Inflammatory macrophage treated with lipopolysaccharide for 4 hours (primary cell): ENCODE measurements at regions not wholly inside any gene's neighbourhood (a gene's known extent, or its start where the extent isn't known, plus 50 kb on each side); places are given as distances from the start of the nearest gene placed in this dataset.

Source experiments
- DNase-seq: peaks from one replicate; pipeline ENCODE4 v3.0.0-alpha.2; 2020

- DNase-seq = no peak
These were observed 209.7 kb upstream of the KLF4 start for GRCh38 chr9:107699231-107699630.

GRCh38 chr9:107698779-107699178 is 209.2 kb upstream of the KLF4 start:
- DNase-seq = no peak

DNA sequence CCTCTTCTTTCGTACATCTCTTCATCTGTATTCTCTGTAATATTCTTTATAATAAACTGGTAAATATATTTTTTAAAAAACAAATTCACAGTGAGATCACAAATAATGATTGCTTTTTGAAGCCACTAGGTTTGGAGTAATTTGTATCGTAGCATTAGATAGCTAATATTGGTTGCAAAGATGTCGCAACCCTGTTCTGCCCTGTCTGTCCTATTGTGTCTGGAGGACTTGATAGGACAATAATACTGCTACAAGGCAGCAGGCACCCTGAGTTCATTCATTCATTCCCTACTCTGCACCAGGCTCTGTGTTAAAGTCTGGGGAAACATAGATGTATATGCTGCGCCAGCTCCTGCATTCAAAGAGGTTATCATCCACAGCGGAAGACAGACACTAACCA is 206.7 kb upstream of the KLF4 start:
- no peak for DNase-seq

DNA sequence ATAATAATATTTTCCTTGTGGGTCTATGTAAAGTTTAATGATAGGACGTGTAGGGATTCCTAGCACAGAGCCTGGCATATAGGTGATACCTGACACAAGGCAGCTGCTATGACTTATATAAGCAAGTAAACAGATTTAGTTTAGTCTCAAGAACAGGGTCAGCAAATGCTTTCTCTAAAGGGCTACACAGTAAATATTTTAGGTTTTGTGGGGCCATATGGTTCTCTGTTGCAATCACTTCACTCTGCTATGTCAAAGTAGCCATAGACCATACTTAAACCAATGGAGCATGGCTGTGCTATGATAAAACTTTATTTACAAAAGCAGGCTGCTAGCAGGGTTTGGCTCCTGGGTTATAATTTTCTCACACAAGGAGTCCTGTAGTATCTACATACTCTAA is 204.8 kb upstream of the KLF4 start:
- no peak for DNase-seq

DNA sequence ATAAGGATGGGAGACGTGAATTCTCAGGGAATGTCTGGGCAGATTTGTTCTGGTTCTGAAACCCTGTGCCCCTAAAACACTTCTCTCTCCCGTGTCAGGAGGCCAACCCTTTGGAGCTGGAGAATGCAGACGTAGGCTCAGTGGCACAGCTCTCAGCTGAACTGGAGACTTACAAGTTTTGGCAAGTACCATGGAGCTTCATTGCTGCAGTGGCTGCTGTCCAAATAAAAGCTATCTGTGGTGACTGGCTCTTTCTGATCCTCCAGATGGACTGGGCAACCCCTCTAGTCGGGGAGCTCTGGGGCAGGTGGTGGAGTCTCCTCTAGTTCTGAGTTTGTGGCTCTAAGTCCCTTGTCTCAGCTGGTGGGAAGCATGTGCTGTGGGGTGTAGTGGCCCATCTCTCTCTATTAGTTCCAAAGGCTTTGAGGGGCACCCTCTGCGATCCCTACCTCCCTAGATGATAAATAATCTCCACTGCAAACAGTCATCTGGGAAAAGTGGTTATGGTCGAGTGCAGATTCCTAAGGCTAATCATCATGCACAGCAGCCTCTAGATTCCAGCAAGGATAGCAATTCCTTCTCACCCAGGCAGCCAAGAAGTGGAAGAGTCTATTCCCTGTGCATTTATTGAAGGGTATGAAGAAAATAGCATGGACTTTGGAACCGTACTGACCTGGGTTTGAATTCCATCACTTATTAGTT is 204.2 kb upstream of the KLF4 start:
- no peak for DNase-seq

DNA sequence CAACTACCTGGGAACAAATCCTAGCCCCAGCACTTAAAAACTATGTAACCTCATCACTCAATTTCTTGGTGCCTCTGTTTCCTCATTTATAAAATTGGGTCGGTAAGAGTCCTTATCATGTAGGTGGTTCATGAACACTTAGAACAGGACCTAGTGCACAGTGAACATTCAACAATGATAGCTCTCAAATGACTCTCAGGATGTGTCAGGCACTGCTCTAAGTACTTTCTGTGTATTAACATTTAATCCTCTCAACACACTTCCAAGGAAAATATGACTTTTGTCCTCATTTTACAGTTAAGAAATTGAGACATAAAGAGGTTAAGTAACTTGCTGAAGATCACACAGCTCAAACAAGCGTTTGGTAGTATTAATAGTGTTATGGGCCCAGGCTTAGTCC is 202.1 kb upstream of the KLF4 start:
- DNase-seq = no peak

- no peak for DNase-seq
These were observed 200.5 kb upstream of the KLF4 start for GRCh38 chr9:107690021-107690420.

DNA sequence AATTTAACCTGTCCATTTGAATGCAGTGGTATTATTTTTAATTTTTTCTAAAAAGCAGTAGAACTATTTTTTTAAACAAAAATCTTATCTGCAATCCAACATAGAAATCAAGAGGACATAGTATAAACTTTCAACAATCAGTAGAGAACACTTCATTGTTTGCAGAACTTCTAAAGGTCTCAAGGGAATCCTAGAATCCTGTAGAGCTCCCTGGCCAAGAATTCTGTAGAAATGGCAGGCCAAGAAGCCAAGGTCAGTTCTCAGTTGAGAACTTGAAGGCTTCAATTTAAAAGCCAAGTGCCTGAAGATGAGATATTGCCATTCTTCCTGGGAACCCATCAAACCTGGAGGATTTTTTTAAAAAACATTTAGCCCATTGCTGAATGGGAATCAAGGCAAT is 199.2 kb upstream of the KLF4 start:
- DNase-seq = no peak

GRCh38 chr9:107685901-107686300 is 196.3 kb upstream of the KLF4 start:
- no peak for DNase-seq

DNA sequence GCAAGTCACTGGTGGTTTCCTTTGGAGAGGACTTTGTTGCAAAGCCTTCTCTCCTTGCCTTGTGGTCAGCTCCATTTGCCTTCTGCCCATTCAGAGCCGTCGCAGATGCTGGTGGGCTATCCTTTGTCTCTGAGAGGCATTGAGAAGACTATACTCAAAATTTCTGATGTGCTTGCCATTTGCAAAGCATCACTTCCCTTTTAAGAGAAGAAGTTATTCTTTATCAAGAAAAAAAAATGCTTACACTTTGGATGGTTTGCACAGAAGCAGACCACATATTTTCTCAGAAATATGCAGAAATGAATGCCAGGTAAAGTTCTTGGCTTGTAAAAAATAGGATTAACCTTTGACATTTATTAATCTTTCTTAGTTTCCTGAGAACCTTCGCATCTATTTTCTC is 195.8 kb upstream of the KLF4 start:
- peak; percentile 13 for DNase-seq

GRCh38 chr9:107684224-107684623 is 194.7 kb upstream of the KLF4 start:
- peak; percentile 56 for DNase-seq

GRCh38 chr9:107683566-107683965 is 194.0 kb upstream of the KLF4 start:
- peak; percentile 71 for DNase-seq

- DNase-seq = no peak
These were observed 192.4 kb upstream of the KLF4 start for GRCh38 chr9:107681988-107682387.

- peak; percentile 90 for DNase-seq
These were observed 186.0 kb upstream of the KLF4 start for GRCh38 chr9:107675351-107676259.

DNA sequence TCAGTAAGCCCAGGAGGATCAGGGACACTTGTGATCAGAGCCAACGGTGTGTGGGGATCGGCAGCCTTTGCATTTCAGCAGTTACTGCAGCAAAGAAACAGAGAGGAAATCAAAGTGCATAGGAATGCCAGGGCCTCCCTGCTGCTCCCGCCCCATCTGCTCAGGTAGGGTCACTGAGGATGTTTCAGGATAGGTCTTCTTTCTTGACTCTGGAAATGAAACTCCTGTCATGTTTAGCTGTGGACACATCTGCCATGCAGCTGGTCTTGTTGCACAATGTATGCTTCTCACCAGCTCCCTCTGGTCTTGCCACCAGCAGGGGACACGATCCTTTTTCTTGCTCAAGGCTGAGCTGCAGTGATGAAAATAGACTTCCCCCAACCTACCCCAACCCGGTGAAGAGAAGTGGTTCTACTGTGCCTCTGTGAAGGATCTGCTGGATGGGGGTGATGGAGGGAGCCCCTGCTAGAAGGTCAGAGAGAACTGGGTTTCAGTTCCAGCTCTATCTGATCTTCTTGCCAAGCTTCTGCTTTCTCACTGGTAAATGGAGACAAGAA is 185.2 kb upstream of the KLF4 start:
- peak; percentile 92 for DNase-seq

GRCh38 chr9:107673861-107674720 is 184.5 kb upstream of the KLF4 start:
- DNase-seq = peak; percentile 63

- DNase-seq = no peak
These were observed 182.0 kb upstream of the KLF4 start for GRCh38 chr9:107671588-107671987.

GRCh38 chr9:107669422-107669821 is 179.9 kb upstream of the KLF4 start:
- DNase-seq = no peak

DNA sequence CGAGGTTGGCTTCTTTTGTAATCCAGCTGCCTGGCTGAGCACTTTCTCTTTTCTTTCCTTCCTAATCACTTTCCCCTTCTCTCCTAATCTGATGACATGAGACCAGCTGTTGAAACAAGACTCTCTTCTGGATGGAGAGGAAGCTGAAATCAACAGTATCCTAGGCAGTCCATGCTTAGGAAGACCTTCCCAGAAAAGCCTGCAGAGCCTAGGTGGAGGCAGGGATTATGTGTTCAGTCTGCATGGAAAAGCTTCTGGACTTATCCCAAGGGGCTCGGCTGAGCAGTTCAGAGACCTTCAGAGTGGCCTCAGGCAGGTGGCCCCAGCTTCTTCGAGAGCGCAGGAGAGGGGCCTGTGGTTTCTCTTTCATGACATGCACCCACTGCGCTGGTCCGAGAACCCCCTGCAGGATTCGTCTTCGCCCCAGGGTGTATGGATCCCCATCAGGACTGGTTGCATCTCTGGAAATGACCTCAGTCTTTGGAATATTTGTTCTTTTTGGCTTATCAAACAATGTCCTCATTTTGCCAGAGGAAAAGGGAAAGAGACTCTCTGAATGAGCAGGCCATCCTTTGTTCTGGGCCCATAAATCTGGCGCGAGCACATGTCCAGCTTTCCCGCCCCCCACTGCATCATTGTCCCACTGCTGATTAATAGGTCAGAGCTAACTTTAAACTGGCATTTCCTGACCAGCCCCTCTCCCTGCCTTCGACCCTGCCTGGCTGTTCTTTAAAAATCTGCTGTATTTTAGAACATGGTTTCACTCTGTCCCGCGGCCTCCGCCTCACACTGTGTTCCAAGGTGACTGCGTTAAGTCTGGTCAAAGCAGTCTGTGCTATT is 177.9 kb upstream of the KLF4 start:
- peak; percentile 63 for DNase-seq

GRCh38 chr9:107665057-107665456 is 175.5 kb upstream of the KLF4 start:
- no peak for DNase-seq

GRCh38 chr9:107660976-107661375 is 171.4 kb upstream of the KLF4 start:
- DNase-seq = no peak

DNA sequence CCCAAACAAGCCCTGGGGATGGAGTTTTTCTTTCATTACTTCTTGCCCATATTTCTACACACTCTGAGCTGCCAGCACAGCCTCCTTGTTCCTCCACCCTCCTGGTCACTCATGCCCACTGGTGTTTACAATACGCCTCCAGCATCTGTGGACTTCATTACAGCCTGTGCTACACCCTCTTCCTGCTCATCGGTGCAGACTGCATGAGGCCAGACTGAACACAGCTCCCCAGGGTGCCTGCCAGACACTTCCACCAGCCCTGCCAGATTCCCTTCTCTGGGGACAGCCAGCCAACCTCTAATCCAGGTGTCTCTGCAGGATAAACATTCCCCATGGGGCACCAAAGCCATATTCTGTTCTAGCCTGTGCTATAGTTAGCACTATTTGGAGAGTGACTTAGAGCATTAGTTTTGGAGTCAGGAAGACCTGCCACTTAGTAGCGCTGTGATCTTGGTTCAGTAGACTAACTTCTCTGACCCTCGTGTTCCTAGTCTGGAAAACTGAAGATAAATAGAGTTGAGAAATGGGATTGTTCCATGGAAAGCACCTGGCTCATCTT is 163.8 kb upstream of the KLF4 start:
- no peak for DNase-seq
